SK-N-SH (cell line): ENCODE measurements at regions not wholly inside any gene's neighbourhood (a gene's known extent, or its start where the extent isn't known, plus 50 kb on each side); places are given as distances from the start of the nearest gene placed in this dataset.

Source experiments
- CTCF ChIA-PET: fragments of 300-600, 350-600 bp; formaldehyde crosslinking; extraction: SDS; loops from one replicate; lab custom pipeline; 2021; lab: Yijun Ruan, JAX
- POLR2A ChIA-PET: fragments of 350-600 bp; sonication (Branson Sonifier 250); formaldehyde crosslinking; extraction: SDS; loops from one replicate; lab custom pipeline; 2020; ENCODE audit warnings: antibody characterized with exemption, inconsistent platforms; lab: Yijun Ruan, JAX
- DNase-seq: peaks from one replicate; pipeline ENCODE4 v3.0.0; 2012
- H2AFZ ChIP-seq: fragments of 200-600 bp; sonication (generic); 2 replicates; pipeline ENCODE4 v1.8.1; 2016; ENCODE audit warnings: antibody characterized with exemption, mild to moderate bottlenecking, low read depth
- H3F3A ChIP-seq: fragments of 200-600 bp; sonication (generic); replicated peaks from 2 replicates; pipeline ENCODE3; 2016; ENCODE audit warnings: antibody characterized with exemption, mild to moderate bottlenecking; ENCODE audit not compliant: insufficient read depth
- H3K27ac ChIP-seq, 2 experiments: fragments of 200-500 bp in 1 of 2; fragments of 200-600 bp in 1 of 2; sonication (Bioruptor generic) in 1 of 2; sonication (generic), shearing (Covaris generic) in 1 of 2; 2 replicates each; pipeline versions ENCODE4 v1.5.1 to v1.6.1; 2014 to 2016; ENCODE audit warnings: low read depth in 2 of 2, inconsistent platforms in 1 of 2, low read length in 1 of 2, mild to moderate bottlenecking in 1 of 2, mixed read lengths in 1 of 2
- H3K27me3 ChIP-seq: fragments of 200-600 bp; sonication (generic), shearing (Covaris generic); 2 replicates; pipeline ENCODE4 v1.6.1; 2016; ENCODE audit warnings: mixed run types; ENCODE audit not compliant: insufficient read depth
- H3K36me3 ChIP-seq, 2 experiments: fragments of 200-500 bp in 1 of 2; fragments of 200-600 bp in 1 of 2; sonication (Bioruptor generic) in 1 of 2; sonication (generic) in 1 of 2; replicated peaks in 1 of 2; 2 replicates each; pipeline versions ENCODE3 to v1.5.1; 2014 to 2016; ENCODE audit warnings: low read length in 1 of 2, mild to moderate bottlenecking in 1 of 2; ENCODE audit not compliant: insufficient read depth in 2 of 2, control insufficient read depth in 1 of 2
- H3K4me1 ChIP-seq, 2 experiments: fragments of 200-500 bp in 1 of 2; fragments of 200-600 bp in 1 of 2; sonication (Bioruptor generic) in 1 of 2; sonication (generic), shearing (Covaris generic) in 1 of 2; 2 replicates each; pipeline versions ENCODE4 v1.5.1 to v1.6.1; 2014 to 2016; ENCODE audit warnings: low read depth in 1 of 2, low read length in 1 of 2, mixed run types in 1 of 2; ENCODE audit not compliant: insufficient read depth in 2 of 2, control insufficient read depth in 1 of 2
- H3K4me2 ChIP-seq: fragments of 200-600 bp; sonication (generic), shearing (Covaris generic); 2 replicates; pipeline ENCODE4 v1.6.1; 2017; ENCODE audit warnings: mixed run types
- H3K4me3 ChIP-seq, 2 experiments: fragments of 200-500 bp in 1 of 2; fragments of 200-600 bp in 1 of 2; sonication (Bioruptor generic) in 1 of 2; sonication (generic), shearing (Covaris generic) in 1 of 2; 2 replicates each; pipeline versions ENCODE4 v1.5.1 to v1.8.1; 2014 to 2016; ENCODE audit warnings: low read depth in 2 of 2, inconsistent platforms in 1 of 2, low read length in 1 of 2, mild to moderate bottlenecking in 1 of 2, mixed read lengths in 1 of 2, moderate library complexity in 1 of 2
- H3K79me2 ChIP-seq: fragments of 200-600 bp; sonication (generic); 2 replicates; pipeline ENCODE4 v1.8.1; 2017; ENCODE audit warnings: mild to moderate bottlenecking; ENCODE audit not compliant: insufficient read depth
- H3K9ac ChIP-seq: fragments of 200-600 bp; sonication (generic); 2 replicates; pipeline ENCODE4 v1.6.1; 2017; ENCODE audit warnings: mixed run types
- H3K9me2 ChIP-seq: fragments of 200-600 bp; sonication (generic); 2 replicates; pipeline ENCODE4 v1.6.1; 2017; ENCODE audit warnings: mixed run types
- H3K9me3 ChIP-seq: fragments of 200-600 bp; sonication (generic); 2 replicates; pipeline ENCODE4 v1.6.1; 2017; ENCODE audit warnings: mixed run types, mild to moderate bottlenecking, moderate library complexity
- H4K20me1 ChIP-seq: fragments of 200-600 bp; sonication (generic); 2 replicates; pipeline ENCODE4 v1.6.1; 2017; ENCODE audit warnings: mild to moderate bottlenecking, mixed run types; ENCODE audit not compliant: insufficient read depth
- ELF1 ChIP-seq: IDR thresholded peaks from 2 replicates; pipeline ENCODE4 v1.4.0; 2012
- EZH2phosphoT487 ChIP-seq: fragments of 200-600 bp; sonication (generic); IDR thresholded peaks from 2 replicates; pipeline ENCODE4 v1.6.1; 2017; ENCODE audit warnings: low read depth, mixed run types, mild to moderate bottlenecking, antibody characterized with exemption, moderate library complexity, borderline replicate concordance
- FOXM1 ChIP-seq: IDR thresholded peaks from 2 replicates; pipeline ENCODE4 v1.4.0; 2012; ENCODE audit warnings: low read depth, mild to moderate bottlenecking
- GABPA ChIP-seq: IDR thresholded peaks from 2 replicates; pipeline ENCODE4 v1.4.0; 2012; ENCODE audit warnings: low read depth, mild to moderate bottlenecking
- MEF2A ChIP-seq: IDR thresholded peaks from 2 replicates; pipeline ENCODE4 v1.4.0; 2012; ENCODE audit warnings: low read depth, borderline replicate concordance
- MXI1 ChIP-seq: IDR thresholded peaks from 2 replicates; pipeline ENCODE4 v1.6.1; 2012; ENCODE audit warnings: mild to moderate bottlenecking, low read depth, low read length, improper control_type of control experiment
- NRF1 ChIP-seq: IDR thresholded peaks from 2 replicates; pipeline ENCODE4 v1.6.1; 2012; ENCODE audit warnings: low read depth, mild to moderate bottlenecking, low read length
- RFX5 ChIP-seq: IDR thresholded peaks from 2 replicates; pipeline ENCODE4 v1.6.1; 2012; ENCODE audit warnings: mild to moderate bottlenecking, improper control_type of control experiment, low read length
- SMC3 ChIP-seq: IDR thresholded peaks from 2 replicates; pipeline ENCODE4 v1.6.1; 2012; ENCODE audit warnings: low read depth, low read length, improper control_type of control experiment
- TAF1 ChIP-seq: IDR thresholded peaks from 2 replicates; pipeline ENCODE4 v1.6.1; 2012; ENCODE audit warnings: low read depth, mild to moderate bottlenecking, low read length, moderate library complexity, borderline replicate concordance
- TEAD4 ChIP-seq: IDR thresholded peaks from 2 replicates; pipeline ENCODE4 v1.4.0; 2012; ENCODE audit warnings: mild to moderate bottlenecking, borderline replicate concordance; ENCODE audit not compliant: insufficient read depth
- YY1 ChIP-seq: IDR thresholded peaks from 2 replicates; pipeline ENCODE4 v1.4.0; 2012; ENCODE audit warnings: low read depth, mild to moderate bottlenecking
- WGBS: methylation state at CpG from one replicate; pipeline ENCODE4 v1.1.6; 2017; ENCODE audit warnings: low lambda C conversion rate; 5-methylcytosine and 5-hydroxymethylcytosine counted together
- TF ChIP-seq, protein P1 (sequence below): fragments of 200-600 bp; sonication (generic); IDR thresholded peaks from 2 replicates; pipeline ENCODE4 v1.6.1; 2017; ENCODE audit warnings: antibody characterized with exemption, mild to moderate bottlenecking, moderate library complexity
- TF ChIP-seq, protein P2 (sequence below): fragments of 150-350 bp; IDR thresholded peaks from 2 replicates; pipeline ENCODE4 v1.6.1; 2017; ENCODE audit warnings: antibody characterized with exemption, low read length, low read depth, borderline replicate concordance
- TF ChIP-seq, protein P3 (sequence below): IDR thresholded peaks from 2 replicates; pipeline ENCODE4 v1.4.0; 2012; ENCODE audit warnings: low read depth, borderline replicate concordance
- TF ChIP-seq, protein P4 (sequence below): IDR thresholded peaks from 2 replicates; pipeline ENCODE4 v1.4.0; 2012; ENCODE audit warnings: low read depth
- TF ChIP-seq, protein P5 (sequence below): IDR thresholded peaks from 2 replicates; pipeline ENCODE4 v1.4.0; 2012; ENCODE audit warnings: low read depth, borderline replicate concordance

DNA sequence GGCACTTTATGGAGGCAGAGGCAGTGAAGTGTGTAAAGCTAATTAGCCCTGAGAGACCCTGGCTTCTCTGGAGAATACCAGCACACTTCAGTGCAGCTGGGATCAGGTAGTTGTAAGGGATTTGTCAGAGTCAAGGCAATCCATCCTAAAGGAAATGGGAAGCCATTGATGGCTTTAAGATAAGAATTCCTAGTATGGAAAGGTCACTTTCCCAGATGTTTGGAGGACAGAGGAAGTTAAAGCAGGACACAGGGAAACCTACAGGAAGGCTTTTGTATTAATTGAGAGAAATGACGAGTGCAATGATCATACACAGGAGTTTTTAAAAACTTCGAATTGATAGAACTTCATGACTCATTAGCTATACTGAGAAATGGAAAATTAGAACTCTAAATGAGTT, 254.4 kb downstream of the SLC16A7 start:
- Histone ChIP-seq H3K27me3 (no peaks in the 10 kb centered on the region), H2AFZ (no peak overlapping the region), H3K4me2 (no peak overlapping the region), H3K4me3 (no peak overlapping the region), H3F3A (no peaks in the 10 kb centered on the region), H3K4me1 (no peaks in the 10 kb centered on the region), H3K9me3 (no peaks in the 10 kb centered on the region), H4K20me1 (no peaks in the 10 kb centered on the region), H3K27ac (no peak overlapping the region), H3K9ac (no peak overlapping the region), H3K36me3 (no peaks in the 10 kb centered on the region)
- DNase-seq: no peak
- TF ChIP-seq ELF1: no peak
- no peak for TF ChIP-seq MXI1
- TF ChIP-seq, protein P1, sequence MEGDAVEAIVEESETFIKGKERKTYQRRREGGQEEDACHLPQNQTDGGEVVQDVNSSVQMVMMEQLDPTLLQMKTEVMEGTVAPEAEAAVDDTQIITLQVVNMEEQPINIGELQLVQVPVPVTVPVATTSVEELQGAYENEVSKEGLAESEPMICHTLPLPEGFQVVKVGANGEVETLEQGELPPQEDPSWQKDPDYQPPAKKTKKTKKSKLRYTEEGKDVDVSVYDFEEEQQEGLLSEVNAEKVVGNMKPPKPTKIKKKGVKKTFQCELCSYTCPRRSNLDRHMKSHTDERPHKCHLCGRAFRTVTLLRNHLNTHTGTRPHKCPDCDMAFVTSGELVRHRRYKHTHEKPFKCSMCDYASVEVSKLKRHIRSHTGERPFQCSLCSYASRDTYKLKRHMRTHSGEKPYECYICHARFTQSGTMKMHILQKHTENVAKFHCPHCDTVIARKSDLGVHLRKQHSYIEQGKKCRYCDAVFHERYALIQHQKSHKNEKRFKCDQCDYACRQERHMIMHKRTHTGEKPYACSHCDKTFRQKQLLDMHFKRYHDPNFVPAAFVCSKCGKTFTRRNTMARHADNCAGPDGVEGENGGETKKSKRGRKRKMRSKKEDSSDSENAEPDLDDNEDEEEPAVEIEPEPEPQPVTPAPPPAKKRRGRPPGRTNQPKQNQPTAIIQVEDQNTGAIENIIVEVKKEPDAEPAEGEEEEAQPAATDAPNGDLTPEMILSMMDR: no peak
- TF ChIP-seq NRF1: no peak
- TF ChIP-seq, protein P2, sequence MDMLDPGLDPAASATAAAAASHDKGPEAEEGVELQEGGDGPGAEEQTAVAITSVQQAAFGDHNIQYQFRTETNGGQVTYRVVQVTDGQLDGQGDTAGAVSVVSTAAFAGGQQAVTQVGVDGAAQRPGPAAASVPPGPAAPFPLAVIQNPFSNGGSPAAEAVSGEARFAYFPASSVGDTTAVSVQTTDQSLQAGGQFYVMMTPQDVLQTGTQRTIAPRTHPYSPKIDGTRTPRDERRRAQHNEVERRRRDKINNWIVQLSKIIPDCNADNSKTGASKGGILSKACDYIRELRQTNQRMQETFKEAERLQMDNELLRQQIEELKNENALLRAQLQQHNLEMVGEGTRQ: no peak
- TF ChIP-seq TAF1: no peak
- TF ChIP-seq TEAD4: no peak
- TF ChIP-seq RFX5: no peak
- TF ChIP-seq EZH2phosphoT487: no peak
- TF ChIP-seq, protein P3, sequence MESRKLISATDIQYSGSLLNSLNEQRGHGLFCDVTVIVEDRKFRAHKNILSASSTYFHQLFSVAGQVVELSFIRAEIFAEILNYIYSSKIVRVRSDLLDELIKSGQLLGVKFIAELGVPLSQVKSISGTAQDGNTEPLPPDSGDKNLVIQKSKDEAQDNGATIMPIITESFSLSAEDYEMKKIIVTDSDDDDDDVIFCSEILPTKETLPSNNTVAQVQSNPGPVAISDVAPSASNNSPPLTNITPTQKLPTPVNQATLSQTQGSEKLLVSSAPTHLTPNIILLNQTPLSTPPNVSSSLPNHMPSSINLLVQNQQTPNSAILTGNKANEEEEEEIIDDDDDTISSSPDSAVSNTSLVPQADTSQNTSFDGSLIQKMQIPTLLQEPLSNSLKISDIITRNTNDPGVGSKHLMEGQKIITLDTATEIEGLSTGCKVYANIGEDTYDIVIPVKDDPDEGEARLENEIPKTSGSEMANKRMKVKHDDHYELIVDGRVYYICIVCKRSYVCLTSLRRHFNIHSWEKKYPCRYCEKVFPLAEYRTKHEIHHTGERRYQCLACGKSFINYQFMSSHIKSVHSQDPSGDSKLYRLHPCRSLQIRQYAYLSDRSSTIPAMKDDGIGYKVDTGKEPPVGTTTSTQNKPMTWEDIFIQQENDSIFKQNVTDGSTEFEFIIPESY: no peak
- TF ChIP-seq FOXM1: no peak
- TF ChIP-seq GABPA: no peak
- TF ChIP-seq SMC3: no peak
- no peak for TF ChIP-seq YY1
- TF ChIP-seq MEF2A: no peak
- TF ChIP-seq, protein P4, sequence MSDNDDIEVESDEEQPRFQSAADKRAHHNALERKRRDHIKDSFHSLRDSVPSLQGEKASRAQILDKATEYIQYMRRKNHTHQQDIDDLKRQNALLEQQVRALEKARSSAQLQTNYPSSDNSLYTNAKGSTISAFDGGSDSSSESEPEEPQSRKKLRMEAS: no peak
- TF ChIP-seq, protein P5, sequence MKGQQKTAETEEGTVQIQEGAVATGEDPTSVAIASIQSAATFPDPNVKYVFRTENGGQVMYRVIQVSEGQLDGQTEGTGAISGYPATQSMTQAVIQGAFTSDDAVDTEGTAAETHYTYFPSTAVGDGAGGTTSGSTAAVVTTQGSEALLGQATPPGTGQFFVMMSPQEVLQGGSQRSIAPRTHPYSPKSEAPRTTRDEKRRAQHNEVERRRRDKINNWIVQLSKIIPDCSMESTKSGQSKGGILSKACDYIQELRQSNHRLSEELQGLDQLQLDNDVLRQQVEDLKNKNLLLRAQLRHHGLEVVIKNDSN: no peak
- TF ChIP-seq, all 33 proteins: peak for 0
- H3K79me2 ChIP-seq: no peaks in the 10 kb centered on the region
- 9% methylated on average over 2 of the region's 2 CpGs for WGBS
- POLR2A ChIA-PET: no interaction called here
- CTCF ChIA-PET: no interaction called here
- no peaks in the 10 kb centered on the region; the same call in 1 of the 2 replicates for H3K9me2 ChIP-seq
